ENCODE measurements at regions not wholly inside any gene's neighbourhood (a gene's known extent, or its start where the extent isn't known, plus 50 kb on each side); places are given as distances from the start of the nearest gene placed in this dataset.

- no peaks in the 10 kb centered on the region for H3K36me3 ChIP-seq
- TF ChIP-seq CTCF (IDR thresholded peaks at IDR 0.05; ENCODE audit: low read depth, low read length) = no peak
- H3K4me3 ChIP-seq = no peak overlapping the region
- H3K27ac ChIP-seq = no peak overlapping the region
- H3K9me3 ChIP-seq (ENCODE audit: low read depth) = no peaks in the 10 kb centered on the region
- DNase-seq (ENCODE audit: low read depth in 1 of 2, low spot score in 1 of 2) = no peak
- H3K27me3 ChIP-seq = no peaks in the 10 kb centered on the region
- no peaks in the 10 kb centered on the region for H3K4me1 ChIP-seq (ENCODE audit: low read depth)
These were observed 331.7 kb downstream of the MEIS1 start for GRCh38 chr2:66766582-66766981.

GRCh38 chr2:66771359-66771976, 336.5 kb downstream of the MEIS1 start:
- Histone ChIP-seq H3K27me3 (no peaks in the 10 kb centered on the region), H3K36me3 (no peaks in the 10 kb centered on the region), H3K9me3 (ENCODE audit: low read depth) (no peaks in the 10 kb centered on the region), H3K4me3 (no peak overlapping the region), H3K4me1 (ENCODE audit: low read depth) (peaks cover 7% of the 10 kb centered on the region), H3K27ac (no peak overlapping the region)
- TF ChIP-seq CTCF (IDR thresholded peaks at IDR 0.05; ENCODE audit: low read depth, low read length) = no peak
- DNase-seq (ENCODE audit: low read depth in 1 of 2, low spot score in 1 of 2) = no peak

- no peak for DNase-seq (ENCODE audit: low read depth in 1 of 2, low spot score in 1 of 2)
- no peak overlapping the region for H3K27ac ChIP-seq
- H3K4me1 ChIP-seq (ENCODE audit: low read depth) = peaks cover 7% of the 10 kb centered on the region
These were observed 337.7 kb downstream of the MEIS1 start for GRCh38 chr2:66772618-66773017.

GRCh38 chr2:66775730-66776422, 341.0 kb downstream of the MEIS1 start:
- Histone ChIP-seq H3K4me3 (no peak overlapping the region), H3K27me3 (no peaks in the 10 kb centered on the region), H3K36me3 (no peaks in the 10 kb centered on the region), H3K4me1 (ENCODE audit: low read depth) (peaks cover 7% of the 10 kb centered on the region), H3K27ac (no peak overlapping the region), H3K9me3 (ENCODE audit: low read depth) (no peaks in the 10 kb centered on the region)
- TF ChIP-seq CTCF (IDR thresholded peaks at IDR 0.05; ENCODE audit: low read depth, low read length) = no peak
- peak in 1 of 2 donors; percentile 7 for DNase-seq (ENCODE audit: low read depth in 1 of 2, low spot score in 1 of 2)

More at GRCh38 chr2:66772618-66773017, 337.7 kb downstream of the MEIS1 start:
- TF ChIP-seq CTCF (IDR thresholded peaks at IDR 0.05; ENCODE audit: low read depth, low read length) = no peak
- H3K36me3 ChIP-seq = no peaks in the 10 kb centered on the region
- H3K4me3 ChIP-seq = no peak overlapping the region
- H3K9me3 ChIP-seq (ENCODE audit: low read depth) = no peaks in the 10 kb centered on the region
- no peaks in the 10 kb centered on the region for H3K27me3 ChIP-seq

- no peaks in the 10 kb centered on the region for H3K9me3 ChIP-seq (ENCODE audit: low read depth)
- no peak overlapping the region for H3K27ac ChIP-seq
- H3K27me3 ChIP-seq = no peaks in the 10 kb centered on the region
- TF ChIP-seq CTCF (IDR thresholded peaks at IDR 0.05; ENCODE audit: low read depth, low read length) = no peak
- H3K4me1 ChIP-seq (ENCODE audit: low read depth) = no peaks in the 10 kb centered on the region
- H3K36me3 ChIP-seq = no peaks in the 10 kb centered on the region
- H3K4me3 ChIP-seq = no peak overlapping the region
- no peak for DNase-seq (ENCODE audit: low read depth in 1 of 2, low spot score in 1 of 2)
These were observed 346.9 kb downstream of the MEIS1 start for GRCh38 chr2:66781804-66782203.

Measured in cardiac muscle cell (in vitro differentiated cells and primary cell).